ENCODE measurements at regions not wholly inside any gene's neighbourhood (a gene's known extent, or its start where the extent isn't known, plus 50 kb on each side); places are given as distances from the start of the nearest gene placed in this dataset.

DNA sequence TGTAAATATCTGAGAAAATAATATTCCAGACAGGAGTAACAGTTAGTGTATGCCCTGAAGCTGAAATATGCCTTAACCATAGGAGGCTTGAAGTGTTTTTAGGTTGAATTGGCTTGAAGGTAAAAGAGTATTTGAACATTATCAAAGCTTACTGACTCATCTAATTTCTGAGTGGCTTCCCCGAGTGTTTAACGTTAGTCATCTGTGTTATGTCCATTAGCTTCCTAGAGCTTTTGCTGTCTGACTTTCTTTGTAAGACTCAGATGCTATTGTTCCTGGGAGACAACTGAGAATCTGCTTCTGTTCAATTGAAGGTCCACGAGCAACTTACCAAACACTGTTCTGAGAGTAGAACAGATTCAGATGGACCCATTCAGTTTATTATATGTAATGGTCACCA is 656.8 kb upstream of the NECTIN3 start:
- TF ChIP-seq, protein P1, sequence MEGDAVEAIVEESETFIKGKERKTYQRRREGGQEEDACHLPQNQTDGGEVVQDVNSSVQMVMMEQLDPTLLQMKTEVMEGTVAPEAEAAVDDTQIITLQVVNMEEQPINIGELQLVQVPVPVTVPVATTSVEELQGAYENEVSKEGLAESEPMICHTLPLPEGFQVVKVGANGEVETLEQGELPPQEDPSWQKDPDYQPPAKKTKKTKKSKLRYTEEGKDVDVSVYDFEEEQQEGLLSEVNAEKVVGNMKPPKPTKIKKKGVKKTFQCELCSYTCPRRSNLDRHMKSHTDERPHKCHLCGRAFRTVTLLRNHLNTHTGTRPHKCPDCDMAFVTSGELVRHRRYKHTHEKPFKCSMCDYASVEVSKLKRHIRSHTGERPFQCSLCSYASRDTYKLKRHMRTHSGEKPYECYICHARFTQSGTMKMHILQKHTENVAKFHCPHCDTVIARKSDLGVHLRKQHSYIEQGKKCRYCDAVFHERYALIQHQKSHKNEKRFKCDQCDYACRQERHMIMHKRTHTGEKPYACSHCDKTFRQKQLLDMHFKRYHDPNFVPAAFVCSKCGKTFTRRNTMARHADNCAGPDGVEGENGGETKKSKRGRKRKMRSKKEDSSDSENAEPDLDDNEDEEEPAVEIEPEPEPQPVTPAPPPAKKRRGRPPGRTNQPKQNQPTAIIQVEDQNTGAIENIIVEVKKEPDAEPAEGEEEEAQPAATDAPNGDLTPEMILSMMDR (IDR thresholded peaks at IDR 0.05): no peak
- TF ChIP-seq POLR2A (IDR thresholded peaks at IDR 0.05): no peak
- TF ChIP-seq EP300 (IDR thresholded peaks at IDR 0.05): no peak
